ENCODE measurements at regions not wholly inside any gene's neighbourhood (a gene's known extent, or its start where the extent isn't known, plus 50 kb on each side); places are given as distances from the start of the nearest gene placed in this dataset.

- no peaks in the 10 kb centered on the region for H3K9me3 Mint-ChIP-seq (ENCODE audit: unreplicated experiment)
- no peaks in the 10 kb centered on the region for H3K36me3 Mint-ChIP-seq (ENCODE audit: low read depth, unreplicated experiment)
- no peaks in the 10 kb centered on the region for H4K20me1 ChIP-seq (ENCODE audit: insufficient read depth, low read length)
- H3K27me3 Mint-ChIP-seq (ENCODE audit: low read depth, unreplicated experiment) = no peaks in the 10 kb centered on the region
- H3K27ac ChIP-seq (ENCODE audit: low read depth, low read length) = no peak overlapping the region
- H3K4me2 ChIP-seq (ENCODE audit: low read length) = no peak overlapping the region
- no peaks in the 10 kb centered on the region for H3K27me3 ChIP-seq (ENCODE audit: insufficient read depth, low read length)
- H3K4me1 ChIP-seq (ENCODE audit: insufficient read depth, low read length) = peaks cover 26% of the 10 kb centered on the region
- H3K4me3 Mint-ChIP-seq (ENCODE audit: unreplicated experiment) = no peak overlapping the region
- no peaks in the 10 kb centered on the region for H3K36me3 ChIP-seq (ENCODE audit: insufficient read depth, low read length)
- DNase-seq (ENCODE audit: low read depth) (no peak), FAIRE-seq (no peak)
- TF ChIP-seq CTCF (IDR thresholded peaks at IDR 0.05; ENCODE audit: insufficient read depth, low read depth, low read length) (no peak), EZH2 (IDR thresholded peaks at IDR 0.05; ENCODE audit: insufficient read depth, low read length) (no peak)
- H3K4me1 Mint-ChIP-seq (ENCODE audit: low read depth, unreplicated experiment) = peaks cover 14% of the 10 kb centered on the region
- H3K9me3 ChIP-seq (ENCODE audit: insufficient read depth, low read depth, low read length) = no peaks in the 10 kb centered on the region
- H3K27ac Mint-ChIP-seq (ENCODE audit: unreplicated experiment) = no peak overlapping the region
- no peak overlapping the region for H3K9ac ChIP-seq (ENCODE audit: low read length)
- no peaks in the 10 kb centered on the region for H3K79me2 ChIP-seq (ENCODE audit: insufficient read depth, low read length)
- no peak overlapping the region for H2AFZ ChIP-seq (ENCODE audit: low read depth, low read length)
- no peak overlapping the region for H3K4me3 ChIP-seq (ENCODE audit: insufficient read depth, low read depth, low read length)
These were observed 78.8 kb upstream of the WDR26 start for GRCh38 chr1:224513383-224513782.

- Histone ChIP-seq H2AFZ (ENCODE audit: low read depth, low read length) (no peak overlapping the region), H3K4me3 (ENCODE audit: insufficient read depth, low read depth, low read length) (no peak overlapping the region), H3K36me3 (ENCODE audit: insufficient read depth, low read length) (no peaks in the 10 kb centered on the region), H3K79me2 (ENCODE audit: insufficient read depth, low read length) (no peaks in the 10 kb centered on the region), H3K9me3 (ENCODE audit: insufficient read depth, low read depth, low read length) (no peaks in the 10 kb centered on the region), H3K27ac (ENCODE audit: low read depth, low read length) (no peak overlapping the region), H4K20me1 (ENCODE audit: insufficient read depth, low read length) (no peaks in the 10 kb centered on the region), H3K4me1 (ENCODE audit: insufficient read depth, low read length) (peaks cover 26% of the 10 kb centered on the region), H3K4me2 (ENCODE audit: low read length) (peak overlapping the region; percentile 1), H3K27me3 (ENCODE audit: insufficient read depth, low read length) (no peaks in the 10 kb centered on the region), H3K9ac (ENCODE audit: low read length) (peak overlapping the region; percentile 7)
- H3K27me3 Mint-ChIP-seq (ENCODE audit: low read depth, unreplicated experiment) = no peaks in the 10 kb centered on the region
- no peak overlapping the region for H3K27ac Mint-ChIP-seq (ENCODE audit: unreplicated experiment)
- peaks cover 14% of the 10 kb centered on the region for H3K4me1 Mint-ChIP-seq (ENCODE audit: low read depth, unreplicated experiment)
- TF ChIP-seq CTCF (IDR thresholded peaks at IDR 0.05; ENCODE audit: insufficient read depth, low read depth, low read length) (peak; percentile 91), EZH2 (IDR thresholded peaks at IDR 0.05; ENCODE audit: insufficient read depth, low read length) (no peak)
- FAIRE-seq = peak; percentile 17
- no peak overlapping the region for H3K4me3 Mint-ChIP-seq (ENCODE audit: unreplicated experiment)
- H3K9me3 Mint-ChIP-seq (ENCODE audit: unreplicated experiment) = no peaks in the 10 kb centered on the region
- H3K36me3 Mint-ChIP-seq (ENCODE audit: low read depth, unreplicated experiment) = no peaks in the 10 kb centered on the region
- peak; percentile 50 for DNase-seq (ENCODE audit: low read depth)
These were observed 79.2 kb upstream of the WDR26 start for GRCh38 chr1:224513787-224514209.

GRCh38 chr1:224517171-224517570 is 82.6 kb upstream of the WDR26 start:
- no peak overlapping the region for H2AFZ ChIP-seq (ENCODE audit: low read depth, low read length)
- FAIRE-seq (no peak), DNase-seq (ENCODE audit: low read depth) (no peak)
- no peaks in the 10 kb centered on the region for H3K36me3 Mint-ChIP-seq (ENCODE audit: low read depth, unreplicated experiment)
- no peak overlapping the region for H3K4me3 ChIP-seq (ENCODE audit: insufficient read depth, low read depth, low read length)
- H3K4me1 Mint-ChIP-seq (ENCODE audit: low read depth, unreplicated experiment) = peaks cover 9% of the 10 kb centered on the region
- no peak overlapping the region for H3K4me3 Mint-ChIP-seq (ENCODE audit: unreplicated experiment)
- H3K79me2 ChIP-seq (ENCODE audit: insufficient read depth, low read length) = no peaks in the 10 kb centered on the region
- H3K27ac Mint-ChIP-seq (ENCODE audit: unreplicated experiment) = no peak overlapping the region
- no peaks in the 10 kb centered on the region for H3K9me3 ChIP-seq (ENCODE audit: insufficient read depth, low read depth, low read length)
- H3K27me3 Mint-ChIP-seq (ENCODE audit: low read depth, unreplicated experiment) = no peaks in the 10 kb centered on the region
- H4K20me1 ChIP-seq (ENCODE audit: insufficient read depth, low read length) = no peaks in the 10 kb centered on the region
- H3K27ac ChIP-seq (ENCODE audit: low read depth, low read length) = peak overlapping the region; percentile 11
- H3K36me3 ChIP-seq (ENCODE audit: insufficient read depth, low read length) = no peaks in the 10 kb centered on the region
- H3K27me3 ChIP-seq (ENCODE audit: insufficient read depth, low read length) = no peaks in the 10 kb centered on the region
- no peak overlapping the region for H3K9ac ChIP-seq (ENCODE audit: low read length)
- TF ChIP-seq EZH2 (IDR thresholded peaks at IDR 0.05; ENCODE audit: insufficient read depth, low read length) (no peak), CTCF (IDR thresholded peaks at IDR 0.05; ENCODE audit: insufficient read depth, low read depth, low read length) (no peak)
- peaks cover 10% of the 10 kb centered on the region for H3K4me1 ChIP-seq (ENCODE audit: insufficient read depth, low read length)
- peak overlapping the region; percentile 22 for H3K4me2 ChIP-seq (ENCODE audit: low read length)
- H3K9me3 Mint-ChIP-seq (ENCODE audit: unreplicated experiment) = peaks cover 3% of the 10 kb centered on the region

Data from astrocyte (in vitro differentiated cells and primary cell).